ENCODE measurements at regions not wholly inside any gene's neighbourhood (a gene's known extent, or its start where the extent isn't known, plus 50 kb on each side); places are given as distances from the start of the nearest gene placed in this dataset.

- Mint-ChIP-seq H3K9me3 (ENCODE audit: unreplicated experiment) (peaks cover 11% of the 10 kb centered on the region), H3K27ac (ENCODE audit: unreplicated experiment) (no peak overlapping the region), H3K36me3 (ENCODE audit: unreplicated experiment) (no peaks in the 10 kb centered on the region), H3K4me1 (ENCODE audit: unreplicated experiment) (no peaks in the 10 kb centered on the region), H3K4me3 (ENCODE audit: unreplicated experiment) (no peak overlapping the region), H3K27me3 (ENCODE audit: unreplicated experiment) (peaks cover 8% of the 10 kb centered on the region)
- no peak for DNase-seq (ENCODE audit: extremely low spot score, unreplicated experiment)
- no peak for TF ChIP-seq CTCF (IDR thresholded peaks at IDR 0.05)
Observed at GRCh38 chr12:111284709-111285108, 84.2 kb downstream of the PHETA1 start.

GRCh38 chr12:111283966-111284365 lies 84.9 kb downstream of the PHETA1 start:
- Mint-ChIP-seq H3K27me3 (ENCODE audit: unreplicated experiment) (peaks cover 8% of the 10 kb centered on the region), H3K27ac (ENCODE audit: unreplicated experiment) (no peak overlapping the region), H3K4me3 (ENCODE audit: unreplicated experiment) (no peak overlapping the region), H3K36me3 (ENCODE audit: unreplicated experiment) (no peaks in the 10 kb centered on the region), H3K9me3 (ENCODE audit: unreplicated experiment) (peaks cover 11% of the 10 kb centered on the region), H3K4me1 (ENCODE audit: unreplicated experiment) (no peaks in the 10 kb centered on the region)
- no peak for DNase-seq (ENCODE audit: extremely low spot score, unreplicated experiment)
- TF ChIP-seq CTCF (IDR thresholded peaks at IDR 0.05): no peak

- Mint-ChIP-seq H3K27me3 (ENCODE audit: unreplicated experiment) (peaks cover 8% of the 10 kb centered on the region), H3K36me3 (ENCODE audit: unreplicated experiment) (no peaks in the 10 kb centered on the region), H3K4me3 (ENCODE audit: unreplicated experiment) (no peak overlapping the region), H3K27ac (ENCODE audit: unreplicated experiment) (no peak overlapping the region), H3K4me1 (ENCODE audit: unreplicated experiment) (no peaks in the 10 kb centered on the region), H3K9me3 (ENCODE audit: unreplicated experiment) (peaks cover 11% of the 10 kb centered on the region)
- no peak for DNase-seq (ENCODE audit: extremely low spot score, unreplicated experiment)
- no peak for TF ChIP-seq CTCF (IDR thresholded peaks at IDR 0.05)
Observed at GRCh38 chr12:111283521-111283920, 85.4 kb downstream of the PHETA1 start.

GRCh38 chr12:111277570-111277969 lies 91.3 kb downstream of the PHETA1 start:
- peaks cover 3% of the 10 kb centered on the region for H3K27me3 Mint-ChIP-seq (ENCODE audit: unreplicated experiment)

GRCh38 chr12:111276146-111276545 lies 92.7 kb downstream of the PHETA1 start:
- Mint-ChIP-seq H3K27ac (ENCODE audit: unreplicated experiment) (no peak overlapping the region), H3K27me3 (ENCODE audit: unreplicated experiment) (peaks cover 10% of the 10 kb centered on the region), H3K4me3 (ENCODE audit: unreplicated experiment) (no peak overlapping the region), H3K36me3 (ENCODE audit: unreplicated experiment) (no peaks in the 10 kb centered on the region), H3K4me1 (ENCODE audit: unreplicated experiment) (no peaks in the 10 kb centered on the region), H3K9me3 (ENCODE audit: unreplicated experiment) (peaks cover 5% of the 10 kb centered on the region)
- DNase-seq (ENCODE audit: extremely low spot score, unreplicated experiment): no peak
- TF ChIP-seq CTCF (IDR thresholded peaks at IDR 0.05): no peak

More at GRCh38 chr12:111277570-111277969, 91.3 kb downstream of the PHETA1 start:
- TF ChIP-seq CTCF (IDR thresholded peaks at IDR 0.05): no peak
- Mint-ChIP-seq H3K36me3 (ENCODE audit: unreplicated experiment) (no peaks in the 10 kb centered on the region), H3K27ac (ENCODE audit: unreplicated experiment) (no peak overlapping the region), H3K4me3 (ENCODE audit: unreplicated experiment) (no peak overlapping the region), H3K4me1 (ENCODE audit: unreplicated experiment) (no peaks in the 10 kb centered on the region), H3K9me3 (ENCODE audit: unreplicated experiment) (peaks cover 11% of the 10 kb centered on the region)
- DNase-seq (ENCODE audit: extremely low spot score, unreplicated experiment): no peak

Measured in osteocyte (in vitro differentiated cells).